Activated T-helper 1 cell treated with Interleukin-2 at 50 U/mL for 16 hours (primary cell): ENCODE measurements at regions not wholly inside any gene's neighbourhood (a gene's known extent, or its start where the extent isn't known, plus 50 kb on each side); places are given as distances from the start of the nearest gene placed in this dataset.
"Not testable (repeated sequence)": the region's sequence is repeated elsewhere in the genome, so short reads cannot be mapped to it uniquely, and the experiment has no call there.

Experiments used
- DNase-seq: peaks from one replicate; pipeline ENCODE4 v3.0.0-alpha.2; 2020; ENCODE audit warnings: low read depth

GRCh38 chr7:69443136-69443535 is 155.1 kb upstream of the AUTS2 start:
- no peak for DNase-seq

GRCh38 chr7:69445541-69445940 is 152.7 kb upstream of the AUTS2 start:
- no peak for DNase-seq

GRCh38 chr7:69446213-69446612 is 152.1 kb upstream of the AUTS2 start:
- DNase-seq: not testable (repeated sequence)

- no peak for DNase-seq
Observed at GRCh38 chr7:69448071-69448470, 150.2 kb upstream of the AUTS2 start.

- no peak for DNase-seq
Observed at GRCh38 chr7:69450456-69450855, 147.8 kb upstream of the AUTS2 start.

- DNase-seq: no peak
Observed at GRCh38 chr7:69451715-69452114, 146.6 kb upstream of the AUTS2 start.

- DNase-seq: no peak
Observed at GRCh38 chr7:69452797-69453196, 145.5 kb upstream of the AUTS2 start.

GRCh38 chr7:69457595-69458504 is 140.4 kb upstream of the AUTS2 start:
- no peak for DNase-seq

- DNase-seq: no peak
Observed at GRCh38 chr7:69464035-69464434, 134.2 kb upstream of the AUTS2 start.

- DNase-seq: no peak
Observed at GRCh38 chr7:69465262-69465661, 133.0 kb upstream of the AUTS2 start.

- DNase-seq: no peak
Observed at GRCh38 chr7:69467826-69468225, 130.4 kb upstream of the AUTS2 start.

- no peak for DNase-seq
Observed at GRCh38 chr7:69476416-69476815, 121.9 kb upstream of the AUTS2 start.

GRCh38 chr7:69482676-69483075 is 115.6 kb upstream of the AUTS2 start:
- no peak for DNase-seq

GRCh38 chr7:69489533-69489932 is 108.7 kb upstream of the AUTS2 start:
- DNase-seq: no peak

GRCh38 chr7:69498671-69499070 is 99.6 kb upstream of the AUTS2 start:
- no peak for DNase-seq

- no peak for DNase-seq
Observed at GRCh38 chr7:69502358-69502757, 95.9 kb upstream of the AUTS2 start.

GRCh38 chr7:69504733-69505420 is 93.4 kb upstream of the AUTS2 start:
- no peak for DNase-seq

- no peak for DNase-seq
Observed at GRCh38 chr7:69508736-69509135, 89.5 kb upstream of the AUTS2 start.

GRCh38 chr7:69510114-69510513 is 88.2 kb upstream of the AUTS2 start:
- DNase-seq: no peak

GRCh38 chr7:69515495-69516212 is 82.6 kb upstream of the AUTS2 start:
- no peak for DNase-seq

- no peak for DNase-seq
Observed at GRCh38 chr7:69516238-69516820, 81.9 kb upstream of the AUTS2 start.

- no peak for DNase-seq
Observed at GRCh38 chr7:69517985-69518704, 80.1 kb upstream of the AUTS2 start.
